ENCODE measurements at regions not wholly inside any gene's neighbourhood (a gene's known extent, or its start where the extent isn't known, plus 50 kb on each side); places are given as distances from the start of the nearest gene placed in this dataset.

DNA sequence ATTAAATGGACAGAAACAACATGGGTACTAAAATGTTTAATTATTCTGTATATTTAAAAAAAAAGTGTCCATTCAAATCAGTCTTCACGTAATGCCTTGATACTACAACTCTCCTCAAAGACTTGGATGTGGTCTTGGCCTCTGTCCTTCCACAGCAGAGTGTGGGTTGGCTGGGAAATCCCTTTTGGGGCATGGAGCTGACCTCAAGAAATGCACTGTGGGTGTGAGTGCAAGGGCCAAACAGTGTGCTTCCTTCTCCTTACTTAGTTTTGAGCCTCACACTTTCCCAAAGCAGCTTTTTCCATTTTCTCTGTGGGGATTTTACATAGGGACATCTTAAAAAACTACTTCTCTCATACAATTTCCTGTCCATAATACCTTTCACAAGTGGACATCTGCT is 607.4 kb downstream of the EFNB2 start:
- TF ChIP-seq, protein P1, sequence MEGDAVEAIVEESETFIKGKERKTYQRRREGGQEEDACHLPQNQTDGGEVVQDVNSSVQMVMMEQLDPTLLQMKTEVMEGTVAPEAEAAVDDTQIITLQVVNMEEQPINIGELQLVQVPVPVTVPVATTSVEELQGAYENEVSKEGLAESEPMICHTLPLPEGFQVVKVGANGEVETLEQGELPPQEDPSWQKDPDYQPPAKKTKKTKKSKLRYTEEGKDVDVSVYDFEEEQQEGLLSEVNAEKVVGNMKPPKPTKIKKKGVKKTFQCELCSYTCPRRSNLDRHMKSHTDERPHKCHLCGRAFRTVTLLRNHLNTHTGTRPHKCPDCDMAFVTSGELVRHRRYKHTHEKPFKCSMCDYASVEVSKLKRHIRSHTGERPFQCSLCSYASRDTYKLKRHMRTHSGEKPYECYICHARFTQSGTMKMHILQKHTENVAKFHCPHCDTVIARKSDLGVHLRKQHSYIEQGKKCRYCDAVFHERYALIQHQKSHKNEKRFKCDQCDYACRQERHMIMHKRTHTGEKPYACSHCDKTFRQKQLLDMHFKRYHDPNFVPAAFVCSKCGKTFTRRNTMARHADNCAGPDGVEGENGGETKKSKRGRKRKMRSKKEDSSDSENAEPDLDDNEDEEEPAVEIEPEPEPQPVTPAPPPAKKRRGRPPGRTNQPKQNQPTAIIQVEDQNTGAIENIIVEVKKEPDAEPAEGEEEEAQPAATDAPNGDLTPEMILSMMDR (IDR thresholded peaks at IDR 0.05) = no peak
- TF ChIP-seq POLR2A (IDR thresholded peaks at IDR 0.05) = no peak
